Activated CD4-positive, alpha-beta memory T cell treated with anti-CD3 and anti-CD28 coated beads for 36 hours (primary cell): ENCODE measurements at regions not wholly inside any gene's neighbourhood (a gene's known extent, or its start where the extent isn't known, plus 50 kb on each side); places are given as distances from the start of the nearest gene placed in this dataset.

Experiments
- CTCF ChIA-PET: fragments of 350-600 bp; sonication (Branson Sonifier 250); formaldehyde crosslinking; loops from one replicate; lab custom pipeline; 2021; ENCODE audit warnings: antibody characterized with exemption, inconsistent platforms; lab: Charles Lee
- POLR2A ChIA-PET: fragments of 350-600 bp; sonication (Branson Sonifier 250); formaldehyde crosslinking; loops from one replicate; lab custom pipeline; 2021; ENCODE audit warnings: antibody characterized with exemption; lab: Charles Lee
- DNase-seq: peaks from one replicate; pipeline ENCODE4 v3.0.0-alpha.2; 2020
- H3K27ac Mint-ChIP-seq: one replicate; pipeline ENCODE4 v1.8.0; 2021; ENCODE audit warnings: mixed read lengths
- H3K27me3 Mint-ChIP-seq: one replicate; pipeline ENCODE4 v1.8.0; 2021; ENCODE audit warnings: mixed read lengths
- H3K36me3 Mint-ChIP-seq: one replicate; pipeline ENCODE4 v1.8.0; 2021; ENCODE audit warnings: mixed read lengths
- H3K4me1 Mint-ChIP-seq: one replicate; pipeline ENCODE4 v1.8.0; 2021; ENCODE audit warnings: low read depth, mixed read lengths
- H3K4me3 Mint-ChIP-seq: one replicate; pipeline ENCODE4 v1.8.0; 2021; ENCODE audit warnings: mild to moderate bottlenecking, mixed read lengths
- H3K9me3 Mint-ChIP-seq: one replicate; pipeline ENCODE4 v1.8.0; 2021; ENCODE audit warnings: mixed read lengths
- intact Hi-C: fragments of 100-400 bp; cut with micrococcal nuclease; formaldehyde crosslinking; loops from one replicate; pipeline ENCODE4 v1.15.1; 2023

DNA sequence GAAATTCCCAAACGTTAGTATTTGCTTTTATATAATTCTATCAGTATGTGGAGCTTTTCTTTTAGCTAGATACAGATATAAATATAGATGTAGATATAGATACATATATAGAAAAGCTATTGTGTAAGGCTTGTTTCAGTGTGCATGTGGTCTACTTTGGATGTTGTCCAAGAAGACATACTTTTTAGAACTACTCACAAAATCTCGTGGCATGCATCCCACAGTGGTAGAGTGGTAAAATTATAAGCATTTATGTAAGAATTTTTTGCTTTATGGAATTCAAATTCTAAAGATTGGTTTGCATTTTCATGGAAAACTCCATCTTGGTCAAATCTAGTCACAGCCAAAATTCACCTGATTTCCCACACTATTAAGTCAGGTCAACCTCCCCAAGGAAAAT is 880.4 kb downstream of the EFNB2 start:
- DNase-seq = no peak
- ChIA-PET POLR2A (no interaction called here), CTCF (no interaction called here)
- H3K9me3 Mint-ChIP-seq = peaks cover 2% of the 10 kb centered on the region
- H3K27ac Mint-ChIP-seq = no peak overlapping the region
- no peaks in the 10 kb centered on the region for H3K4me1 Mint-ChIP-seq
- H3K4me3 Mint-ChIP-seq = no peak overlapping the region
- intact Hi-C loops = no loop called here
- no peaks in the 10 kb centered on the region for H3K27me3 Mint-ChIP-seq
- H3K36me3 Mint-ChIP-seq = no peaks in the 10 kb centered on the region

- H3K27ac Mint-ChIP-seq = no peak overlapping the region
- POLR2A ChIA-PET = no interaction called here
These were observed 891.5 kb downstream of the EFNB2 start for GRCh38 chr13:105643966-105644365.

DNA sequence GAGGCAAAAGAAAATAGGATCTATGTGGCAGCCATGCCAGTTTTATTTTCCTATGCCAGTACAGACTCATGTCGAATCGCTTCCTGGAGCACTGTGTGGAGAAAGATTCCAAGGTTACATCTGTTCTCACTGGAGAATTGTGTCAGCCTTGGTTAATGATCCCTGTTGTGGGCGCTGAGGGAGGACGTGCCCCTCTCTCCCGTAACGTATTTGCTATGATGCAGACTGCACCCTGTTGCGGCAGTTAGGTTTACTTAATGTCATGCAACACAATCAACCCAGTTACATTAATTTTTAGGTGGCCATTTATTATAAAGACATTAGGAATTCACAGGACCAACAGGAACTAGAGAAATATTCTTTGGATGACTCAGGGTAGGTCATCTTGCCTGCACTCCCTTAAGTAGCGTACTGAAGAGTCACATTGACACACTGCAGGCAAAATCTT is 892.9 kb downstream of the EFNB2 start:
- no peak for DNase-seq
- ChIA-PET CTCF (no interaction called here), POLR2A (no interaction called here)
- intact Hi-C loops = no loop called here
- no peaks in the 10 kb centered on the region for H3K27me3 Mint-ChIP-seq
- no peak overlapping the region for H3K27ac Mint-ChIP-seq
- H3K4me3 Mint-ChIP-seq = no peak overlapping the region
- H3K36me3 Mint-ChIP-seq = no peaks in the 10 kb centered on the region
- peaks cover 5% of the 10 kb centered on the region for H3K9me3 Mint-ChIP-seq
- H3K4me1 Mint-ChIP-seq = no peaks in the 10 kb centered on the region

More at GRCh38 chr13:105643966-105644365, 891.5 kb downstream of the EFNB2 start:
- Mint-ChIP-seq H3K27me3 (no peaks in the 10 kb centered on the region), H3K4me3 (no peak overlapping the region), H3K36me3 (no peaks in the 10 kb centered on the region), H3K9me3 (peaks cover 16% of the 10 kb centered on the region), H3K4me1 (no peaks in the 10 kb centered on the region)
- no peak for DNase-seq
- intact Hi-C loops = no loop called here
- CTCF ChIA-PET = no interaction called here

GRCh38 chr13:105641121-105641520 is 894.3 kb downstream of the EFNB2 start:
- H3K9me3 Mint-ChIP-seq = peaks cover 5% of the 10 kb centered on the region
- intact Hi-C loops = no loop called here
- no peak for DNase-seq
- no peaks in the 10 kb centered on the region for H3K4me1 Mint-ChIP-seq
- CTCF ChIA-PET = no interaction called here
- no peak overlapping the region for H3K4me3 Mint-ChIP-seq
- no peaks in the 10 kb centered on the region for H3K27me3 Mint-ChIP-seq
- H3K36me3 Mint-ChIP-seq = no peaks in the 10 kb centered on the region
- no peak overlapping the region for H3K27ac Mint-ChIP-seq
- POLR2A ChIA-PET = no interaction called here

GRCh38 chr13:105638426-105638825 is 897.0 kb downstream of the EFNB2 start:
- ChIA-PET POLR2A (no interaction called here), CTCF (no interaction called here)
- Mint-ChIP-seq H3K36me3 (no peaks in the 10 kb centered on the region), H3K9me3 (no peaks in the 10 kb centered on the region), H3K27ac (no peak overlapping the region), H3K4me3 (no peak overlapping the region), H3K27me3 (no peaks in the 10 kb centered on the region), H3K4me1 (no peaks in the 10 kb centered on the region)
- intact Hi-C loops = no loop called here
- DNase-seq = no peak

GRCh38 chr13:105634059-105634458 is 901.4 kb downstream of the EFNB2 start:
- DNase-seq = no peak
- intact Hi-C loops = no loop called here
- H3K27me3 Mint-ChIP-seq = no peaks in the 10 kb centered on the region
- ChIA-PET POLR2A (no interaction called here), CTCF (no interaction called here)
- H3K9me3 Mint-ChIP-seq = peaks cover 5% of the 10 kb centered on the region
- no peaks in the 10 kb centered on the region for H3K4me1 Mint-ChIP-seq
- H3K27ac Mint-ChIP-seq = no peak overlapping the region
- H3K36me3 Mint-ChIP-seq = no peaks in the 10 kb centered on the region
- H3K4me3 Mint-ChIP-seq = no peak overlapping the region

DNA sequence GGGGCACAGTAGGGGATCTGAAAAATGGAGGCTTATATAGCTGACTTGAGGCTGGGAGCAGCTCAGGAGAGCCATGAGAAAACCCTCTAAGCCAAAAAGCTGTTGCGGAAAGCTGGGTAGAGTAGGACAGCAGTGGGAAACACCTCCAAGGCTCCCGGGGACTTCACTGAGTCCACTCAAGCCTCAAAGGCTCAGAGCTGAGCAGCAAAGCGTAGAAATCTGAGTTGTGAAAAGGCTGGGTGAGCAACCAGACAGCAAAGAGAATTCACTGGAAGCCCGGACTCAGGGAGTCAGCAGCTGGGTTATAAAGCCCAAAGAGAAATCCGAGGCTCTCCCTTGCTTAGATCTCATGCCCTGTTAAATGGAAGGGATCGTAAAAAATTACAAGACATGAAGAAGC is 905.0 kb downstream of the EFNB2 start:
- H3K9me3 Mint-ChIP-seq = peaks cover 5% of the 10 kb centered on the region
- H3K27ac Mint-ChIP-seq = no peak overlapping the region
- DNase-seq = no peak
- POLR2A ChIA-PET = no interaction called here
- H3K36me3 Mint-ChIP-seq = no peaks in the 10 kb centered on the region
- intact Hi-C loops = no loop called here
- no peaks in the 10 kb centered on the region for H3K27me3 Mint-ChIP-seq
- no peak overlapping the region for H3K4me3 Mint-ChIP-seq
- CTCF ChIA-PET = no interaction called here
- no peaks in the 10 kb centered on the region for H3K4me1 Mint-ChIP-seq

DNA sequence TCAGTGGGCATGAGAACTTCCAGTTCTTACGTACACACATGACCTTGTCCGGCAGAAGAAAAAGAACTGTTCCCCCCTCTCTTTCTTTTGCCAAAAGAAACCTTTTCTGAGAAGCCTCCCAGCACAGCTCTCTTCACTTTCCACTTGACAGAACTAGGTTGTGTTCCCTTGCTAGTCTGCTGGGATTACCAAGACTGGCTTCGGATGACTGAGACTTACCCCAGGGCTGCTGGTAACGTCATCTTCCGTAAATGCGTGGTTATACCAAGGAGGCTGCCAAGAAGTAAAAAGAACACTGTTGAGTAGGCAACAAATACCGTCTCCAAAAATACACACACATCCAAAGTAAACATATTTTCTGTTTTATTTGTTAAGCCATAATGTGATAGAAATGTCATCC is 908.2 kb downstream of the EFNB2 start:
- Mint-ChIP-seq H3K4me3 (no peak overlapping the region), H3K4me1 (no peaks in the 10 kb centered on the region), H3K27me3 (no peaks in the 10 kb centered on the region), H3K36me3 (no peaks in the 10 kb centered on the region), H3K9me3 (peaks cover 5% of the 10 kb centered on the region), H3K27ac (no peak overlapping the region)
- no peak for DNase-seq
- intact Hi-C loops = no loop called here
- ChIA-PET CTCF (no interaction called here), POLR2A (no interaction called here)

- Mint-ChIP-seq H3K27me3 (no peaks in the 10 kb centered on the region), H3K4me1 (no peaks in the 10 kb centered on the region), H3K9me3 (peaks cover 5% of the 10 kb centered on the region), H3K36me3 (no peaks in the 10 kb centered on the region), H3K27ac (no peak overlapping the region), H3K4me3 (no peak overlapping the region)
- POLR2A ChIA-PET = no interaction called here
- no peak for DNase-seq
- intact Hi-C loops = no loop called here
- CTCF ChIA-PET = no interaction called here
These were observed 909.8 kb downstream of the EFNB2 start for GRCh38 chr13:105625691-105626090.

GRCh38 chr13:105616333-105617075 is 919.0 kb downstream of the EFNB2 start:
- no peak overlapping the region for H3K27ac Mint-ChIP-seq
- DNase-seq = no peak
- H3K9me3 Mint-ChIP-seq = no peaks in the 10 kb centered on the region
- POLR2A ChIA-PET = no interaction called here
- no peaks in the 10 kb centered on the region for H3K36me3 Mint-ChIP-seq
- no peaks in the 10 kb centered on the region for H3K27me3 Mint-ChIP-seq
- intact Hi-C loops = no loop called here
- no peaks in the 10 kb centered on the region for H3K4me1 Mint-ChIP-seq
- H3K4me3 Mint-ChIP-seq = no peak overlapping the region
- CTCF ChIA-PET = no interaction called here

DNA sequence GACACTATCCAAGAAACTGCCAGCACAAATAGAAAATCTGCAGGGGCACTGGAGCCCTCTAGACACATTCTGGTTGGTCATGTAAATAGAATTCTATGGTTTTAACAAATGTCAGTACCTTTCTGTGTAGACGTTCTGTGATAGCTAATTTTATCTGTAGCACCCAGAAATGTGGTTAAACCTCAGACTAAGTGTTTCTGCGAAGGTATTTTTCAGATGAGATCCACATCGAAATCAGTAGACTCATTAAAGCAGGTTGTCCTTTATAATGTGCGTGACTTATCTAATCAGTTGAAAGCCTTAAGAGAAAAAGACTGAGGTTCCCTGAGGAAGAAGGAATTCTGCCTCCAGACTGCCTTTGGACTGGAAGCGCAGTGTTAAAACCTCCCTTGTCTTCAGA is 922.9 kb downstream of the EFNB2 start:
- ChIA-PET POLR2A (no interaction called here), CTCF (no interaction called here)
- H3K9me3 Mint-ChIP-seq = no peaks in the 10 kb centered on the region
- H3K27ac Mint-ChIP-seq = no peak overlapping the region
- H3K27me3 Mint-ChIP-seq = no peaks in the 10 kb centered on the region
- H3K4me1 Mint-ChIP-seq = no peaks in the 10 kb centered on the region
- no peak for DNase-seq
- H3K36me3 Mint-ChIP-seq = no peaks in the 10 kb centered on the region
- intact Hi-C loops = no loop called here
- no peak overlapping the region for H3K4me3 Mint-ChIP-seq

DNA sequence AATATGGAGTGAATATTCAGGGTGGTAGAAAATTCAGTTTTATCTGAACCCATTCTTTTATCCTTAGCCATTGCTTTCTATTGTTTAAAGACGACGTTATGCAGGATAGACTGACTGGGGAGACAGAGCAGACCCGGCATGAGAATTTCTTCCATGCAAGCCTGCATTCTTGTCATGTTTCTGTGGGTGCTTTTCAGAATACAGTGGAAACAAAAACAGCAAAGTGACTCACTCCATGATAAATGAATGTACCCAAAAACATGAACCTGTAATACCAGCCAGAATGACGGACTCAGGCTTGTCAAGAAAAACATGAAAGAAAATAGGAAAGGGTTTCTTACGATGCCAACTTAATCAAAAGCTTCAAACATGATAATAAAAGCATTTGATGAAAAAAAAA is 924.0 kb downstream of the EFNB2 start:
- no peak overlapping the region for H3K27ac Mint-ChIP-seq
- H3K36me3 Mint-ChIP-seq = no peaks in the 10 kb centered on the region
- DNase-seq = no peak
- H3K9me3 Mint-ChIP-seq = no peaks in the 10 kb centered on the region
- H3K4me1 Mint-ChIP-seq = no peaks in the 10 kb centered on the region
- CTCF ChIA-PET = no interaction called here
- no peaks in the 10 kb centered on the region for H3K27me3 Mint-ChIP-seq
- no peak overlapping the region for H3K4me3 Mint-ChIP-seq
- intact Hi-C loops = no loop called here
- POLR2A ChIA-PET = no interaction called here

DNA sequence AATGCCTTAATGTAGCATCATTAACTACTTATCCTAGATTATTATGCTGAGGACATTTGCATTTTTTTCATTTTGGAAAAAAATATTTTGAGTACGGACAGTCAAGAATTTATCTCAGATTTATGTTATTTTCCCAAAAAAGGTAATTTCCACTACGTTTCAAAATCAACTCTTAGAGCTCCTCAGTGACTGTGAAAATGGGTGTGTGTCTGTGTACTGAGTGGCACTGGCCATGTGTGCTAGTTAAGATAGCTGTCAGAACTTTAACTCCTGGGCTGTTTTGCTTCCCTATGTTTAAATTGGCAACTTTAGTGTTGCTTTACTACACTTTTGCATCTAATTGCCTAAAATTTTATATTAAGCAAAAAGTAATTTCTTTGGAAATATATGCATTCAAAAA is 927.4 kb downstream of the EFNB2 start:
- H3K9me3 Mint-ChIP-seq = no peaks in the 10 kb centered on the region

More for the DNA sequence above, 927.4 kb downstream of the EFNB2 start:
- Mint-ChIP-seq H3K36me3 (no peaks in the 10 kb centered on the region), H3K4me3 (no peak overlapping the region), H3K27ac (no peak overlapping the region), H3K27me3 (no peaks in the 10 kb centered on the region), H3K4me1 (no peaks in the 10 kb centered on the region)
- intact Hi-C loops = no loop called here
- ChIA-PET POLR2A (no interaction called here), CTCF (no interaction called here)
- no peak for DNase-seq
